GM19452 (cell line): ENCODE measurements at regions not wholly inside any gene's neighbourhood (a gene's known extent, or its start where the extent isn't known, plus 50 kb on each side); places are given as distances from the start of the nearest gene placed in this dataset.
A peak's percentile ranks its signal among the peaks of the same experiment; 100 is the strongest.

ENCODE experiments used
- ATAC-seq: cut with Tn5 transposase; IDR thresholded peaks from one replicate; pipeline ENCODE4 v1.9.1; 2021; ENCODE audit not compliant: unreplicated experiment

GRCh38 chr20:19807946-19808330 lies 49.9 kb downstream of the RIN2 start:
- ATAC-seq = no peak

- no peak for ATAC-seq
These were observed 50.4 kb downstream of the RIN2 start for GRCh38 chr20:19808498-19808897.

- no peak for ATAC-seq
These were observed 51.4 kb downstream of the RIN2 start for GRCh38 chr20:19809505-19809904.

- no peak for ATAC-seq
These were observed 53.2 kb downstream of the RIN2 start for GRCh38 chr20:19811231-19811630.

- no peak for ATAC-seq
These were observed 54.0 kb downstream of the RIN2 start for GRCh38 chr20:19812056-19812455.

- ATAC-seq = no peak
These were observed 54.6 kb downstream of the RIN2 start for GRCh38 chr20:19812696-19813095.

GRCh38 chr20:19813846-19814640 lies 56.0 kb downstream of the RIN2 start:
- no peak for ATAC-seq

GRCh38 chr20:19815553-19815991 lies 57.5 kb downstream of the RIN2 start:
- no peak for ATAC-seq

GRCh38 chr20:19816386-19816785 lies 58.3 kb downstream of the RIN2 start:
- no peak for ATAC-seq

- no peak for ATAC-seq
These were observed 59.0 kb downstream of the RIN2 start for GRCh38 chr20:19817017-19817416.

GRCh38 chr20:19819149-19819548 lies 61.1 kb downstream of the RIN2 start:
- no peak for ATAC-seq

GRCh38 chr20:19820555-19821211 lies 62.6 kb downstream of the RIN2 start:
- no peak for ATAC-seq

- ATAC-seq = no peak
These were observed 63.5 kb downstream of the RIN2 start for GRCh38 chr20:19821606-19822005.

GRCh38 chr20:19823216-19823615 lies 65.2 kb downstream of the RIN2 start:
- ATAC-seq = no peak

- no peak for ATAC-seq
These were observed 65.9 kb downstream of the RIN2 start for GRCh38 chr20:19823971-19824370.

GRCh38 chr20:19824861-19825260 lies 66.8 kb downstream of the RIN2 start:
- ATAC-seq = no peak

GRCh38 chr20:19826179-19826914 lies 68.3 kb downstream of the RIN2 start:
- no peak for ATAC-seq

- ATAC-seq = peak; percentile 40
These were observed 69.8 kb downstream of the RIN2 start for GRCh38 chr20:19827818-19828217.

GRCh38 chr20:19828232-19828631 lies 70.2 kb downstream of the RIN2 start:
- ATAC-seq = peak; percentile 94

- ATAC-seq = no peak
These were observed 72.2 kb downstream of the RIN2 start for GRCh38 chr20:19830211-19830785.

- ATAC-seq = no peak
These were observed 74.8 kb downstream of the RIN2 start for GRCh38 chr20:19832875-19833274.
